GM12878 (cell line): ENCODE measurements at regions not wholly inside any gene's neighbourhood (a gene's known extent, or its start where the extent isn't known, plus 50 kb on each side); places are given as distances from the start of the nearest gene placed in this dataset.

Source experiments
- ATAC-seq: fragments of 200-7000 bp; cut with Tn5 transposase; 3 replicates; pipeline ENCODE4 v1.9.1; 2020; ENCODE audit warnings: mild to moderate bottlenecking, moderate library complexity
- BruUV-seq: library from RNA; stranded (reverse); fragments of 400-500 nt; replicated peaks from 2 replicates; lab custom pipeline; 2021; lab: Mats Ljungman, UMichigan
- CTCF ChIA-PET: fragments of 300-600 bp; sonication (Branson Sonifier 250); formaldehyde crosslinking; extraction: SDS; loops from one replicate; lab custom pipeline; 2021; ENCODE audit warnings: inconsistent platforms; lab: Yijun Ruan, JAX
- POLR2A ChIA-PET: fragments of 350-600 bp; formaldehyde crosslinking; extraction: SDS; loops from one replicate; lab custom pipeline; 2021; ENCODE audit warnings: inconsistent platforms; lab: Charles Lee
- RAD21 ChIA-PET: fragments of 300-600 bp; sonication (Branson Sonifier 250); formaldehyde crosslinking; loops from one replicate; lab custom pipeline; 2023; ENCODE audit warnings: antibody characterized with exemption; ENCODE audit not compliant: unreplicated experiment; lab: Charles Lee
- SMC1A ChIA-PET: fragments of 300-600 bp; sonication (Branson Sonifier 250); formaldehyde crosslinking; loops from one replicate; lab custom pipeline; 2023; ENCODE audit not compliant: unreplicated experiment, uncharacterized antibody; lab: Charles Lee
- DNase-seq: peaks from one replicate; pipeline ENCODE4 v3.0.0-alpha.2; 2011; ENCODE audit warnings: low read depth, low spot score
- FAIRE-seq: peaks from 3 replicates; lab custom pipeline; 2011; peaks lifted over from hg19 to GRCh38; lab: Jason Lieb, UNC
- H2AFZ ChIP-seq: 2 replicates; pipeline ENCODE4 v1.6.0; 2011; ENCODE audit warnings: low read depth, low read length, control low read depth; ENCODE audit not compliant: control insufficient read depth
- H3K27ac ChIP-seq: 2 replicates; pipeline ENCODE4 v1.5.1; 2011; ENCODE audit warnings: control low read depth; ENCODE audit not compliant: control insufficient read depth, insufficient read depth
- H3K27me3 ChIP-seq, 2 experiments: replicated peaks in 1 of 2; 2 replicates each; pipeline versions ENCODE4 v1.6.0 to v1.6.1; 2011; ENCODE audit warnings: low read length in 1 of 2; ENCODE audit not compliant: control insufficient read depth in 2 of 2, insufficient read depth in 2 of 2
- H3K36me3 ChIP-seq, 2 experiments: 2 replicates each; pipeline ENCODE4 v1.5.1; 2011; ENCODE audit warnings: low read length in 1 of 2; ENCODE audit not compliant: control insufficient read depth in 2 of 2, insufficient read depth in 2 of 2
- H3K4me1 ChIP-seq: 2 replicates; pipeline ENCODE4 v1.6.1; 2011; ENCODE audit warnings: mild to moderate bottlenecking, low read length, moderate library complexity, mixed read lengths; ENCODE audit not compliant: control insufficient read depth, insufficient read depth
- H3K4me2 ChIP-seq: 2 replicates; pipeline ENCODE4 v1.6.0; 2011; ENCODE audit warnings: control low read depth; ENCODE audit not compliant: control insufficient read depth, insufficient read depth
- H3K4me3 ChIP-seq: fragments of 200-600 bp; sonication (generic); 2 replicates; pipeline ENCODE4 v1.5.1; 2016
- H3K79me2 ChIP-seq: 2 replicates; pipeline ENCODE4 v1.6.0; 2011; ENCODE audit warnings: low read length; ENCODE audit not compliant: control insufficient read depth, insufficient read depth
- H3K9ac ChIP-seq: 2 replicates; pipeline ENCODE4 v1.8.0; 2011; ENCODE audit warnings: low read length, control low read depth, mixed read lengths; ENCODE audit not compliant: control insufficient read depth, insufficient read depth
- H3K9me3 ChIP-seq: replicated peaks from 3 replicates; pipeline ENCODE4 v1.5.1; 2011; ENCODE audit warnings: mild to moderate bottlenecking, low read length; ENCODE audit not compliant: control insufficient read depth, insufficient read depth
- H4K20me1 ChIP-seq: 2 replicates; pipeline ENCODE4 v1.6.0; 2011; ENCODE audit not compliant: control insufficient read depth, insufficient read depth
- BCLAF1 ChIP-seq: fragments of 450-650 bp; IDR thresholded peaks from 2 replicates; pipeline ENCODE4 v1.6.1; 2017; ENCODE audit warnings: antibody characterized with exemption, mild to moderate bottlenecking, moderate library complexity
- HDGF ChIP-seq: fragments of 450-650 bp; IDR thresholded peaks from 2 replicates; pipeline ENCODE4 v1.6.1; 2016; ENCODE audit warnings: antibody characterized with exemption
- STAT1 ChIP-seq: fragments of 450-650 bp; conservative IDR thresholded peaks from 2 replicates; pipeline ENCODE4 v1.6.1; 2014; ENCODE audit warnings: antibody characterized with exemption, mild to moderate bottlenecking
- WGBS: methylation state at CpG from one replicate; pipeline ENCODE4 v1.1.6; 2016; ENCODE audit warnings: low lambda C conversion rate; ENCODE audit not compliant: insufficient replicate concordance, insufficient coverage; ENCODE audit errors: missing lambda C conversion rate; 5-methylcytosine and 5-hydroxymethylcytosine counted together
- in situ Hi-C: fragments of 300-500 bp; cut with MboI; formaldehyde crosslinking; loops from 9 replicates; pipeline ENCODE4 v1.14.3; 2018; ENCODE audit warnings: mixed read lengths
- intact Hi-C: fragments of 100-400 bp; cut with micrococcal nuclease; formaldehyde crosslinking; loops from one replicate; pipeline ENCODE4 v1.14.2; 2022; ENCODE audit not compliant: unreplicated experiment
- TF ChIP-seq, protein P1 (sequence below): IDR thresholded peaks from 2 replicates; pipeline ENCODE4 v1.6.1; 2012; ENCODE audit warnings: mild to moderate bottlenecking, low read depth, low read length
- TF ChIP-seq, protein P2 (sequence below): fragments of 450-650 bp; formaldehyde crosslinking; IDR thresholded peaks from 2 replicates; pipeline ENCODE4 v1.5.0; 2022; ENCODE audit warnings: mild to moderate bottlenecking, missing genetic modification characterization

- no peaks in the 10 kb centered on the region for H3K36me3 ChIP-seq
- intact Hi-C loops (no loop called here), in situ Hi-C loops (no loop called here)
- no peak overlapping the region for H3K4me2 ChIP-seq
- H3K27ac ChIP-seq = no peak overlapping the region
- 47% methylated on average over 8 of the region's 8 CpGs for WGBS
- BruUV-seq = no TSS peak
- no peak for TF ChIP-seq HDGF
- TF ChIP-seq BCLAF1 = no peak
- TF ChIP-seq, protein P1, sequence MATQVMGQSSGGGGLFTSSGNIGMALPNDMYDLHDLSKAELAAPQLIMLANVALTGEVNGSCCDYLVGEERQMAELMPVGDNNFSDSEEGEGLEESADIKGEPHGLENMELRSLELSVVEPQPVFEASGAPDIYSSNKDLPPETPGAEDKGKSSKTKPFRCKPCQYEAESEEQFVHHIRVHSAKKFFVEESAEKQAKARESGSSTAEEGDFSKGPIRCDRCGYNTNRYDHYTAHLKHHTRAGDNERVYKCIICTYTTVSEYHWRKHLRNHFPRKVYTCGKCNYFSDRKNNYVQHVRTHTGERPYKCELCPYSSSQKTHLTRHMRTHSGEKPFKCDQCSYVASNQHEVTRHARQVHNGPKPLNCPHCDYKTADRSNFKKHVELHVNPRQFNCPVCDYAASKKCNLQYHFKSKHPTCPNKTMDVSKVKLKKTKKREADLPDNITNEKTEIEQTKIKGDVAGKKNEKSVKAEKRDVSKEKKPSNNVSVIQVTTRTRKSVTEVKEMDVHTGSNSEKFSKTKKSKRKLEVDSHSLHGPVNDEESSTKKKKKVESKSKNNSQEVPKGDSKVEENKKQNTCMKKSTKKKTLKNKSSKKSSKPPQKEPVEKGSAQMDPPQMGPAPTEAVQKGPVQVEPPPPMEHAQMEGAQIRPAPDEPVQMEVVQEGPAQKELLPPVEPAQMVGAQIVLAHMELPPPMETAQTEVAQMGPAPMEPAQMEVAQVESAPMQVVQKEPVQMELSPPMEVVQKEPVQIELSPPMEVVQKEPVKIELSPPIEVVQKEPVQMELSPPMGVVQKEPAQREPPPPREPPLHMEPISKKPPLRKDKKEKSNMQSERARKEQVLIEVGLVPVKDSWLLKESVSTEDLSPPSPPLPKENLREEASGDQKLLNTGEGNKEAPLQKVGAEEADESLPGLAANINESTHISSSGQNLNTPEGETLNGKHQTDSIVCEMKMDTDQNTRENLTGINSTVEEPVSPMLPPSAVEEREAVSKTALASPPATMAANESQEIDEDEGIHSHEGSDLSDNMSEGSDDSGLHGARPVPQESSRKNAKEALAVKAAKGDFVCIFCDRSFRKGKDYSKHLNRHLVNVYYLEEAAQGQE = no peak
- no peak for TF ChIP-seq STAT1
- TF ChIP-seq, protein P2, sequence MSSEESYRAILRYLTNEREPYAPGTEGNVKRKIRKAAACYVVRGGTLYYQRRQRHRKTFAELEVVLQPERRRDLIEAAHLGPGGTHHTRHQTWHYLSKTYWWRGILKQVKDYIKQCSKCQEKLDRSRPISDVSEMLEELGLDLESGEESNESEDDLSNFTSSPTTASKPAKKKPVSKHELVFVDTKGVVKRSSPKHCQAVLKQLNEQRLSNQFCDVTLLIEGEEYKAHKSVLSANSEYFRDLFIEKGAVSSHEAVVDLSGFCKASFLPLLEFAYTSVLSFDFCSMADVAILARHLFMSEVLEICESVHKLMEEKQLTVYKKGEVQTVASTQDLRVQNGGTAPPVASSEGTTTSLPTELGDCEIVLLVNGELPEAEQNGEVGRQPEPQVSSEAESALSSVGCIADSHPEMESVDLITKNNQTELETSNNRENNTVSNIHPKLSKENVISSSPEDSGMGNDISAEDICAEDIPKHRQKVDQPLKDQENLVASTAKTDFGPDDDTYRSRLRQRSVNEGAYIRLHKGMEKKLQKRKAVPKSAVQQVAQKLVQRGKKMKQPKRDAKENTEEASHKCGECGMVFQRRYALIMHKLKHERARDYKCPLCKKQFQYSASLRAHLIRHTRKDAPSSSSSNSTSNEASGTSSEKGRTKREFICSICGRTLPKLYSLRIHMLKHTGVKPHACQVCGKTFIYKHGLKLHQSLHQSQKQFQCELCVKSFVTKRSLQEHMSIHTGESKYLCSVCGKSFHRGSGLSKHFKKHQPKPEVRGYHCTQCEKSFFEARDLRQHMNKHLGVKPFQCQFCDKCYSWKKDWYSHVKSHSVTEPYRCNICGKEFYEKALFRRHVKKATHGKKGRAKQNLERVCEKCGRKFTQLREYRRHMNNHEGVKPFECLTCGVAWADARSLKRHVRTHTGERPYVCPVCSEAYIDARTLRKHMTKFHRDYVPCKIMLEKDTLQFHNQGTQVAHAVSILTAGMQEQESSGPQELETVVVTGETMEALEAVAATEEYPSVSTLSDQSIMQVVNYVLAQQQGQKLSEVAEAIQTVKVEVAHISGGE = no peak
- TF ChIP-seq, all 136 proteins: peak for 0
- H3K9me3 ChIP-seq = no peaks in the 10 kb centered on the region
- H2AFZ ChIP-seq = no peak overlapping the region
- H3K27me3 ChIP-seq = no peaks in the 10 kb centered on the region
- no peak overlapping the region for H3K4me3 ChIP-seq
- no peak for ATAC-seq
- ChIA-PET SMC1A (no interaction called here), CTCF (no interaction called here), POLR2A (no interaction called here), RAD21 (no interaction called here)
- H3K9ac ChIP-seq = no peak overlapping the region
- DNase-seq = no peak
- no peaks in the 10 kb centered on the region for H3K79me2 ChIP-seq
- no peaks in the 10 kb centered on the region for H3K4me1 ChIP-seq
- no peak for FAIRE-seq
- no peaks in the 10 kb centered on the region for H4K20me1 ChIP-seq
These were observed 599.8 kb upstream of the MGMT start for GRCh38 chr10:128867210-128867609.
